ENCODE measurements at regions not wholly inside any gene's neighbourhood (a gene's known extent, or its start where the extent isn't known, plus 50 kb on each side); places are given as distances from the start of the nearest gene placed in this dataset.
A peak's percentile ranks its signal among the peaks of the same experiment; 100 is the strongest.

GRCh38 chr2:220676695-220677094, 895.4 kb downstream of the EPHA4 start:
- intact Hi-C loops (cut with DNase I): loop anchor here in 1 of 2 donors (10.0 kb wide), 3 partner anchors 212 to 572 kb away; no protein-coding TSS in a partner anchor

GRCh38 chr2:220678943-220679342, 893.2 kb downstream of the EPHA4 start:
- intact Hi-C loops (cut with DNase I): loop anchor here in 1 of 2 donors (10.0 kb wide), 3 partner anchors 214 to 574 kb away; no protein-coding TSS in a partner anchor
- no peak for ATAC-seq

More at GRCh38 chr2:220676695-220677094, 895.4 kb downstream of the EPHA4 start:
- ATAC-seq (peak; percentile 93 to 95), DNase-seq (peak; percentile 31)

GRCh38 chr2:220682616-220683015, 889.5 kb downstream of the EPHA4 start:
- intact Hi-C loops (cut with DNase I): loop anchor here (10.0 kb wide), 3 partner anchors 402 to 892 kb away; partner anchors contain the start of gene EPHA4 (in 1 of the 2)
- ATAC-seq: no peak
- no peak for DNase-seq

More at GRCh38 chr2:220678943-220679342, 893.2 kb downstream of the EPHA4 start:
- DNase-seq: no peak

- intact Hi-C loops (cut with DNase I): loop anchor here (10.0 kb wide), 3 partner anchors 401 to 891 kb away; partner anchors contain the start of gene EPHA4 (in 1 of the 2)
- ATAC-seq: no peak
- DNase-seq: no peak
Observed at GRCh38 chr2:220684099-220684498, 888.0 kb downstream of the EPHA4 start.

- ATAC-seq (peak; percentile 90 to 91), DNase-seq (peak; percentile 67)
- intact Hi-C loops (cut with DNase I): loop anchor here (2.0 to 10.0 kb wide), 4 partner anchors 397 to 887 kb away; partner anchors contain the start of gene EPHA4 (in 2 of the 2)
Observed at GRCh38 chr2:220687231-220687843, 884.8 kb downstream of the EPHA4 start.

GRCh38 chr2:220695397-220696279, 876.5 kb downstream of the EPHA4 start:
- ATAC-seq (no peak), DNase-seq (no peak)
- intact Hi-C loops (cut with DNase I): no loop called here

GRCh38 chr2:220696280-220696669, 875.8 kb downstream of the EPHA4 start:
- ATAC-seq: no peak
- intact Hi-C loops (cut with DNase I): no loop called here

GRCh38 chr2:220697011-220697410, 875.1 kb downstream of the EPHA4 start:
- no peak for ATAC-seq
- DNase-seq: no peak
- intact Hi-C loops (cut with DNase I): no loop called here

More at GRCh38 chr2:220696280-220696669, 875.8 kb downstream of the EPHA4 start:
- DNase-seq: no peak

GRCh38 chr2:220701115-220701514, 871.0 kb downstream of the EPHA4 start:
- intact Hi-C loops (cut with DNase I): no loop called here
- no peak for DNase-seq
- no peak for ATAC-seq

GRCh38 chr2:220703279-220703678, 868.8 kb downstream of the EPHA4 start:
- ATAC-seq: no peak
- no peak for DNase-seq
- intact Hi-C loops (cut with DNase I): no loop called here

GRCh38 chr2:220704081-220704480, 868.0 kb downstream of the EPHA4 start:
- intact Hi-C loops (cut with DNase I): no loop called here
- DNase-seq (no peak), ATAC-seq (no peak)

GRCh38 chr2:220704810-220705209, 867.3 kb downstream of the EPHA4 start:
- DNase-seq: no peak

GRCh38 chr2:220705678-220706077, 866.4 kb downstream of the EPHA4 start:
- intact Hi-C loops (cut with DNase I): no loop called here
- DNase-seq: no peak
- no peak for ATAC-seq

More at GRCh38 chr2:220704810-220705209, 867.3 kb downstream of the EPHA4 start:
- intact Hi-C loops (cut with DNase I): no loop called here
- ATAC-seq: no peak

GRCh38 chr2:220707261-220707660, 864.8 kb downstream of the EPHA4 start:
- intact Hi-C loops (cut with DNase I): no loop called here
- no peak for DNase-seq
- no peak for ATAC-seq

GRCh38 chr2:220708366-220708765, 863.7 kb downstream of the EPHA4 start:
- DNase-seq: no peak
- peak in 1 of 2 donors; percentile 59 for ATAC-seq
- intact Hi-C loops (cut with DNase I): no loop called here

GRCh38 chr2:220717283-220717682, 854.8 kb downstream of the EPHA4 start:
- DNase-seq: no peak
- ATAC-seq: no peak
- intact Hi-C loops (cut with DNase I): no loop called here

GRCh38 chr2:220736778-220737177, 835.3 kb downstream of the EPHA4 start:
- ATAC-seq (no peak), DNase-seq (no peak)
- intact Hi-C loops (cut with DNase I): no loop called here

GRCh38 chr2:220743203-220743602, 828.9 kb downstream of the EPHA4 start:
- DNase-seq (no peak), ATAC-seq (no peak)
- intact Hi-C loops (cut with DNase I): no loop called here

- DNase-seq (no peak), ATAC-seq (no peak)
- intact Hi-C loops (cut with DNase I): no loop called here
Observed at GRCh38 chr2:220744861-220745260, 827.2 kb downstream of the EPHA4 start.

GRCh38 chr2:220745682-220746081, 826.4 kb downstream of the EPHA4 start:
- intact Hi-C loops (cut with DNase I): no loop called here
- no peak for DNase-seq
- ATAC-seq: no peak
